ENCODE measurements at regions not wholly inside any gene's neighbourhood (a gene's known extent, or its start where the extent isn't known, plus 50 kb on each side); places are given as distances from the start of the nearest gene placed in this dataset.
A peak's percentile ranks its signal among the peaks of the same experiment; 100 is the strongest.
"Not testable (repeated sequence)": the region's sequence is repeated elsewhere in the genome, so short reads cannot be mapped to it uniquely, and the experiment has no call there.

- intact Hi-C loops (cut with micrococcal nuclease), result no loop called here
- no peak for DNase-seq
- no peak for ATAC-seq
Measured at GRCh38 chr18:8980918-8981317, 121.6 kb upstream of the NDUFV2 start.

- ATAC-seq, result peak; percentile 74
- intact Hi-C loops (cut with micrococcal nuclease), result no loop called here
- no peak for DNase-seq
Measured at GRCh38 chr18:8982416-8983183, 119.9 kb upstream of the NDUFV2 start.

GRCh38 chr18:8983195-8983594 is 119.3 kb upstream of the NDUFV2 start:
- DNase-seq (no peak), ATAC-seq (no peak)
- intact Hi-C loops (cut with micrococcal nuclease), result no loop called here

GRCh38 chr18:8984131-8984721 is 118.3 kb upstream of the NDUFV2 start:
- intact Hi-C loops (cut with micrococcal nuclease), result no loop called here
- DNase-seq (no peak), ATAC-seq (no peak)

GRCh38 chr18:8987241-8987640 is 115.3 kb upstream of the NDUFV2 start:
- ATAC-seq (no peak), DNase-seq (no peak)
- intact Hi-C loops (cut with micrococcal nuclease), result no loop called here

- DNase-seq, result peak; percentile 50
- intact Hi-C loops (cut with micrococcal nuclease), result loop anchor here (2.0 kb wide), 1 partner anchor 292 kb away; no protein-coding TSS in a partner anchor
- ATAC-seq, result peak; percentile 81
Measured at GRCh38 chr18:8988260-8988871, 114.1 kb upstream of the NDUFV2 start.

GRCh38 chr18:8989017-8989416 is 113.5 kb upstream of the NDUFV2 start:
- intact Hi-C loops (cut with micrococcal nuclease), result loop anchor here (2.0 kb wide), 1 partner anchor 292 kb away; no protein-coding TSS in a partner anchor

GRCh38 chr18:8989855-8990254 is 112.6 kb upstream of the NDUFV2 start:
- ATAC-seq (no peak), DNase-seq (no peak)
- intact Hi-C loops (cut with micrococcal nuclease), result loop anchor here (2.0 kb wide), 1 partner anchor 293 kb away; no protein-coding TSS in a partner anchor

More at GRCh38 chr18:8989017-8989416, 113.5 kb upstream of the NDUFV2 start:
- ATAC-seq, result no peak
- DNase-seq, result no peak

GRCh38 chr18:8990276-8991031 is 112.0 kb upstream of the NDUFV2 start:
- peak; percentile 83 for ATAC-seq
- intact Hi-C loops (cut with micrococcal nuclease), result no loop called here

GRCh38 chr18:8991155-8991554 is 111.3 kb upstream of the NDUFV2 start:
- no peak for ATAC-seq
- DNase-seq, result no peak
- intact Hi-C loops (cut with micrococcal nuclease), result no loop called here

More at GRCh38 chr18:8990276-8991031, 112.0 kb upstream of the NDUFV2 start:
- peak; percentile 69 for DNase-seq

- DNase-seq; intact Hi-C loops (cut with micrococcal nuclease); ATAC-seq: not testable (repeated sequence)
Measured at GRCh38 chr18:8992500-8992899, 110.0 kb upstream of the NDUFV2 start.

GRCh38 chr18:8994603-8995002 is 107.9 kb upstream of the NDUFV2 start:
- ATAC-seq (no peak), DNase-seq (no peak)
- intact Hi-C loops (cut with micrococcal nuclease), result no loop called here

GRCh38 chr18:8995096-8995495 is 107.4 kb upstream of the NDUFV2 start:
- intact Hi-C loops (cut with micrococcal nuclease), result no loop called here
- DNase-seq (no peak), ATAC-seq (no peak)

- ATAC-seq, result no peak
- DNase-seq, result no peak
- intact Hi-C loops (cut with micrococcal nuclease), result no loop called here
Measured at GRCh38 chr18:8996771-8997432, 105.6 kb upstream of the NDUFV2 start.

- intact Hi-C loops (cut with micrococcal nuclease), result no loop called here
- DNase-seq (no peak), ATAC-seq (no peak)
Measured at GRCh38 chr18:8997634-8998033, 104.9 kb upstream of the NDUFV2 start.

- no peak for ATAC-seq
- intact Hi-C loops (cut with micrococcal nuclease), result no loop called here
- DNase-seq, result no peak
Measured at GRCh38 chr18:8998481-8999217, 103.8 kb upstream of the NDUFV2 start.

GRCh38 chr18:8999872-9000271 is 102.6 kb upstream of the NDUFV2 start:
- intact Hi-C loops (cut with micrococcal nuclease), result no loop called here
- ATAC-seq, result no peak
- DNase-seq, result no peak

GRCh38 chr18:9000733-9001132 is 101.8 kb upstream of the NDUFV2 start:
- peak; percentile 46 for ATAC-seq
- no peak for DNase-seq
- intact Hi-C loops (cut with micrococcal nuclease), result no loop called here
